HEK293 (cell line): ENCODE measurements at regions not wholly inside any gene's neighbourhood (a gene's known extent, or its start where the extent isn't known, plus 50 kb on each side); places are given as distances from the start of the nearest gene placed in this dataset.
"Not testable (repeated sequence)": the region's sequence is repeated elsewhere in the genome, so short reads cannot be mapped to it uniquely, and the experiment has no call there.

Experiments
- CTCF ChIA-PET: fragments of 350-600 bp; formaldehyde crosslinking; extraction: SDS; loops from one replicate; lab custom pipeline; 2021; ENCODE audit warnings: antibody characterized with exemption; lab: Yijun Ruan, JAX
- POLR2A ChIA-PET: fragments of 300-600 bp; formaldehyde crosslinking; extraction: SDS; loops from one replicate; lab custom pipeline; 2020; ENCODE audit warnings: antibody characterized with exemption, inconsistent platforms; lab: Yijun Ruan, JAX
- H3K27ac ChIP-seq: fragments of 200-500 bp; sonication (Bioruptor generic); 2 replicates; pipeline ENCODE4 v1.5.1; 2014; ENCODE audit warnings: low read depth, low read length, control low read depth, inconsistent platforms; ENCODE audit errors: extremely low read depth
- H3K36me3 ChIP-seq, 2 experiments: fragments of 200-500 bp in 1 of 2; sonication (Bioruptor generic) in 1 of 2; 1 replicate in 1 of 2; 2 replicates in 1 of 2; pipeline ENCODE4 v1.5.1; 2014 to 2017; ENCODE audit warnings: inconsistent platforms in 2 of 2, low read length in 2 of 2; ENCODE audit not compliant: control insufficient read depth in 2 of 2, insufficient read depth in 1 of 2
- H3K4me1 ChIP-seq: fragments of 200-500 bp; sonication (Bioruptor generic); 2 replicates; pipeline ENCODE4 v1.5.1; 2014; ENCODE audit warnings: mild to moderate bottlenecking, low read length, inconsistent platforms; ENCODE audit not compliant: control insufficient read depth, insufficient read depth
- H3K4me3 ChIP-seq: 2 replicates; pipeline ENCODE4 v1.5.1; 2011; ENCODE audit warnings: low read depth, mild to moderate bottlenecking, control low read depth, low read length, moderate library complexity
- H3K9me3 ChIP-seq: fragments of 200-500 bp; sonication (Bioruptor generic); 2 replicates; pipeline ENCODE4 v1.5.1; 2014; ENCODE audit warnings: low read depth, low read length, inconsistent platforms; ENCODE audit not compliant: control insufficient read depth, insufficient read depth
- MEIS1 ChIP-seq: sonication (generic); formaldehyde crosslinking; IDR thresholded peaks from 2 replicates; pipeline ENCODE4 v1.8.1; 2022; ENCODE audit warnings: missing genetic modification reagents, mild to moderate bottlenecking, borderline replicate concordance
- MYNN ChIP-seq: fragments of 450-650 bp; formaldehyde crosslinking; IDR thresholded peaks from 2 replicates; pipeline ENCODE4 v1.5.1; 2016; ENCODE audit warnings: missing biosample characterization, missing genetic modification characterization, borderline replicate concordance
- SALL2 ChIP-seq: fragments of 450-650 bp; formaldehyde crosslinking; IDR thresholded peaks from 2 replicates; pipeline ENCODE4 v1.5.0; 2017; ENCODE audit warnings: missing biosample characterization, mild to moderate bottlenecking, missing genetic modification characterization, borderline replicate concordance
- SETDB1 ChIP-seq: IDR thresholded peaks from one replicate; pipeline ENCODE4 v1.6.1; 2017; ENCODE audit warnings: mild to moderate bottlenecking, low read length, moderate library complexity, mixed read lengths; ENCODE audit not compliant: insufficient read length
- ZBTB17 ChIP-seq: fragments of 450-650 bp; formaldehyde crosslinking; IDR thresholded peaks from 2 replicates; pipeline ENCODE4 v1.5.1; 2016; ENCODE audit warnings: missing biosample characterization, missing genetic modification characterization
- ZFP41 ChIP-seq: fragments of 450-650 bp; formaldehyde crosslinking; IDR thresholded peaks from 2 replicates; pipeline ENCODE4 v1.5.1; 2016; ENCODE audit warnings: missing biosample characterization, missing genetic modification characterization, borderline replicate concordance
- ZNF148 ChIP-seq: fragments of 450-650 bp; formaldehyde crosslinking; IDR thresholded peaks from 2 replicates; pipeline ENCODE4 v1.5.0; 2017; ENCODE audit warnings: missing biosample characterization, missing genetic modification characterization, borderline replicate concordance
- ZNF184 ChIP-seq: fragments of 450-650 bp; IDR thresholded peaks from 2 replicates; pipeline ENCODE4 v1.5.1; 2018; ENCODE audit warnings: missing biosample characterization, mild to moderate bottlenecking, missing genetic modification characterization
- ZNF274 ChIP-seq, 2 experiments: fragments of 200-500 bp in 1 of 2; fragments of 450-650 bp in 1 of 2; sonication (Bioruptor generic) in 1 of 2; formaldehyde crosslinking in 1 of 2; IDR thresholded peaks; 2 replicates each; pipeline versions ENCODE4 v1.5.1 to v1.6.1; 2014 to 2016; ENCODE audit warnings: borderline replicate concordance in 1 of 2, inconsistent platforms in 1 of 2, low read length in 1 of 2, missing biosample characterization in 1 of 2, missing genetic modification characterization in 1 of 2
- ZNF280C ChIP-seq: fragments of 450-650 bp; formaldehyde crosslinking; IDR thresholded peaks from 2 replicates; pipeline ENCODE4 v1.5.1; 2016; ENCODE audit warnings: missing biosample characterization, missing genetic modification characterization
- ZNF626 ChIP-seq: fragments of 450-650 bp; sonication (Bioruptor Pico); formaldehyde crosslinking; IDR thresholded peaks from 2 replicates; pipeline ENCODE4 v1.5.1; 2018; ENCODE audit warnings: missing biosample characterization, missing genetic modification characterization, inconsistent platforms
- ZNF660 ChIP-seq: fragments of 450-650 bp; IDR thresholded peaks from 2 replicates; pipeline ENCODE4 v1.5.1; 2018; ENCODE audit warnings: missing biosample characterization, mild to moderate bottlenecking, missing genetic modification characterization
- ZNF677 ChIP-seq: fragments of 450-650 bp; IDR thresholded peaks from 2 replicates; pipeline ENCODE4 v1.5.0; 2018; ENCODE audit warnings: missing biosample characterization, mild to moderate bottlenecking, missing genetic modification characterization, moderate library complexity
- ZNF747 ChIP-seq: fragments of 450-650 bp; formaldehyde crosslinking; IDR thresholded peaks from 2 replicates; pipeline ENCODE4 v1.5.1; 2016; ENCODE audit warnings: missing biosample characterization, missing genetic modification characterization
- ZNF776 ChIP-seq: fragments of 450-650 bp; formaldehyde crosslinking; IDR thresholded peaks from 2 replicates; pipeline ENCODE4 v1.5.0; 2017; ENCODE audit warnings: missing biosample characterization, missing genetic modification characterization, borderline replicate concordance
- ZNF777 ChIP-seq: fragments of 450-650 bp; formaldehyde crosslinking; IDR thresholded peaks from 2 replicates; pipeline ENCODE4 v1.5.1; 2017; ENCODE audit warnings: missing biosample characterization, missing genetic modification characterization, borderline replicate concordance
- ZXDB ChIP-seq: fragments of 450-650 bp; formaldehyde crosslinking; IDR thresholded peaks from 2 replicates; pipeline ENCODE4 v1.5.1; 2016; ENCODE audit warnings: missing biosample characterization, missing genetic modification characterization

GRCh38 chr11:23781803-23782560 is 714.9 kb upstream of the LUZP2 start:
- POLR2A ChIA-PET: no interaction called here
- Histone ChIP-seq H3K9me3 (no peaks in the 10 kb centered on the region), H3K4me3 (no peak overlapping the region), H3K4me1 (no peaks in the 10 kb centered on the region), H3K27ac (no peak overlapping the region), H3K36me3 (no peaks in the 10 kb centered on the region)
- TF ChIP-seq ZNF776 (tag by site-specific recombination): no peak
- no peak for TF ChIP-seq ZNF677
- TF ChIP-seq SETDB1: no peak
- TF ChIP-seq MYNN (tag by site-specific recombination): no peak
- TF ChIP-seq SALL2 (tag by site-specific recombination): no peak
- TF ChIP-seq ZNF184 (tag by site-specific recombination): no peak
- TF ChIP-seq ZNF747: no peak
- TF ChIP-seq ZNF274 (IDR thresholded peaks at IDR 0.05; ENCODE audit: low read length): no peak
- TF ChIP-seq ZNF274 (tag by site-specific recombination; IDR thresholded peaks at IDR 0.05; ENCODE audit: borderline replicate concordance): no peak
- TF ChIP-seq MEIS1 (CRISPR knock-in tag): no peak
- no peak for TF ChIP-seq ZNF777 (tag by site-specific recombination)
- no peak for TF ChIP-seq ZBTB17
- no peak for TF ChIP-seq ZXDB (tag by site-specific recombination)
- CTCF ChIA-PET: no interaction called here

GRCh38 chr11:23786974-23787373 is 709.9 kb upstream of the LUZP2 start:
- H3K36me3 ChIP-seq, CTCF ChIA-PET, H3K9me3 ChIP-seq, H3K27ac ChIP-seq, H3K4me3 ChIP-seq, H3K4me1 ChIP-seq, POLR2A ChIA-PET: not testable (repeated sequence)

GRCh38 chr11:23789200-23789853 is 707.5 kb upstream of the LUZP2 start:
- TF ChIP-seq ZNF660: no peak
- TF ChIP-seq ZNF148 (tag by site-specific recombination): no peak
- TF ChIP-seq ZFP41: no peak
- no peak for TF ChIP-seq ZNF184 (tag by site-specific recombination)
- TF ChIP-seq ZNF626 (tag by site-specific recombination): no peak
- no peak for TF ChIP-seq ZNF280C
- TF ChIP-seq, all 188 proteins: peak for 0
- Histone ChIP-seq H3K9me3 (no peaks in the 10 kb centered on the region), H3K4me3 (no peak overlapping the region), H3K4me1 (no peaks in the 10 kb centered on the region), H3K36me3 (no peaks in the 10 kb centered on the region), H3K27ac (no peak overlapping the region)
- ChIA-PET POLR2A (no interaction called here), CTCF (no interaction called here)
